ENCODE measurements at regions not wholly inside any gene's neighbourhood (a gene's known extent, or its start where the extent isn't known, plus 50 kb on each side); places are given as distances from the start of the nearest gene placed in this dataset.
"Not testable (repeated sequence)": the region's sequence is repeated elsewhere in the genome, so short reads cannot be mapped to it uniquely, and the experiment has no call there.

- no peak for DNase-seq
Observed at GRCh38 chr4:118589471-118590055, 95.6 kb upstream of the METTL14 start.

DNA sequence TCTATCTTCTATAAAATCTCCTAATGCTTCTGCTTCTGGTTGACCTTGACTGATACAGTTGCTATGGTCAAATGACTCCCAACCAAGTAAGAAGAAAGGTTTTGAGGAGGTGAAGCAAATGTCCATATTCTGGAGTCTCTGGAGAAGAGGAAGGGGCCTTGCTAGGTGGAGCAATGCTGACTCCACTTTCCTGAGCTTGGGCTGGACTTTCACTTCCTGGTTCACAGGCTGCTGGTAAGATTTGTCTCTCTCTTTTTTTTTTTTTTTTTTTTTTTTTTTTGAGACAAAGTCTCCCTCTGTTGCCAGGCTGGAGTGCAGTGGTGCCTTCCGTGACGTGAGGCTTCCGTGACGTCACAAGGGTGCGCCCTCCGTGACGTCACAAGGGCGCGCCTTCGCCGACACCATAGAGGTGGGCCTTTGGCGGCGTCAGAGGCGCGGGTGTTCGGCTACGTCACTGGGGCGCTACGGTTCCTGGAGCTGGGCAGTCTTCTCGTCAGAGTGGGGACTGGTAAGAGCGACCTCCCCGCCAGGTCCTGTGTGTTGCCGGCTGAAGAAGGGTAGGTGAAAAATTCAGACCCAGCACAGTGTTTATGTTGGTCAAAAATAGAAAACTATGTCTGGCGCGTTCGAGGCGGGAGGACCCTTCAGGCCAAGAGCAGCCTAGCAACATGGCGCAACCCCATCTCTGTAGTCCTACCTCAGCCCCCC is 93.7 kb upstream of the METTL14 start:
- DNase-seq = peak; percentile 98

DNA sequence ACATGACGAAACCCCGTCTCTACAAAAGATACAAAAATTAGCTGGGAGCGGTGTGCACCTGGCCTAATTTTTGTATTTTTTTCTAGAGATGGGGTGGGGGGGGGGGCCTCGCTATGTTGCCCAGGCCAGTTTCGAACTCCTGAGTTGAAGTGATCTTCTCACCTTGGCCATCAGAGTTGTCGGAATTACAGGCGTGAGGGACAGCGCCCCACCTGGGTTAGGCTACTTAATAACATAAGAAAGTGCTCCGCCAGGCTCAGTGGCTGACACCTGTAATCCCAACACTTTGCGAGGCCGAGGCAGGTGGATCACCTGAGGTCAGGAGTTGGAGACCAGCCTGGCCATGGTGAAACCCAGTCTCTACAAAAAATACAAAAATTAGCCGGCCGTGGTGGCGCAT is 92.9 kb upstream of the METTL14 start:
- DNase-seq = not testable (repeated sequence)

- not testable (repeated sequence) for DNase-seq
Observed at GRCh38 chr4:118595883-118596282, 89.3 kb upstream of the METTL14 start.

DNA sequence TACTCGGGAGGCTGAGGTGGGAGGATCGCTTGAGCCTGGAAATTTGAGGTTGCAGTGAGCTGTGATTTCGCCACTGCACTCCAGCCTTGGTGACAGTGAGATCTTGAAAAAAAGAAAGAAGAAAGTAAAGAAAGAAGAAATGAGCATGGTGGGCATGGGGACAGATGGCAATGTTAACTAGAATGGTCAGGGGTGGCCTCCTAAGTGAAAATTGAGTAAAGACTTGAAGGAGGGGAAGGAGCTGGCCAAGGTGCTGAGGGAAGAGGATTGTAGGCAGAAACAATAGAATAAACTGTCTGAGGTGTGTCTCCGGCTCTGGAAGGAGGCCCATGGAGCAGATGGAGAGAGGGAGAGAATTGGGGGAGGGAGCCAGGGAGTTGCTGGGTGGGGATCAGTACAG is 60.1 kb upstream of the METTL14 start:
- DNase-seq = not testable (repeated sequence)

DNA sequence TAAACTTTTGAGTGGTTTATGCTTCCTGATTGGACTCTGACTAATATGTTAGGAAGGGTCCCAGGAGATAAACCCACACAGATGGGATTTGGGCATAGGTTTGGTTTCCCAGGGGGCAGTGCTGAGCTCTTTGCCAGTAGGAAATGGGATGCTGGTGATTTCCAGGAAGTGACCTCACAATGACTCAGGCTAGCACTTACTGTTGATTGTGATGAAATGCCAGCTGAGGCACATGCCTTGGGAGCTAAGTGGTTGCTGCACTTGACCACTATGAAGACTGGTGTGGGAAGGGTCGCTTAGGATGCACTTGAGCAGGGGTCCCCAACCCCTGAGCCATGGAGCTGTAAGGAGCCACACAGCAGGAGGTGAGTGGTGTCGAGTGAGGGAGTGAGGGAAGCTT is 55.5 kb upstream of the METTL14 start:
- DNase-seq = not testable (repeated sequence)

DNA sequence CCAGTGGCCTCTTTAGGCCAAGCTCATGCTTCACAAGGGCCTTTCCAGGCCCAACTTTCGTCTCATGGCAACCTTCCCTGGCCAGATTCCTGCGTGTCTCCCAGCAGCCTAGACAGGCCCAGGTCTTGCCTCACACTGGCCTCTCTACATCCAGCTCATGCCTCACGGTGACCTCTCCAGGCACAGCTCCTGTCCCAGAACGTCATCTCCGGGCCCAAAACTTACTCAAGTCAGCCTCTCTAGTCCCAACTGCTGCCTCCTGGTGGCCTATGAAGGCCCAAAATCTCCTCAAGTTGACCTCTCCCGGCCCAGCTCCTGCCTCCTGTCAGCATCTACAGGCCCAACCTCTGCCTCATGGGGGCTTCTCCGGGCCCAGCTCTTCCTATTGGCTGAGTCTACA is 54.3 kb upstream of the METTL14 start:
- not testable (repeated sequence) for DNase-seq

GRCh38 chr4:118631321-118632050 is 53.7 kb upstream of the METTL14 start:
- DNase-seq = not testable (repeated sequence)

DNA sequence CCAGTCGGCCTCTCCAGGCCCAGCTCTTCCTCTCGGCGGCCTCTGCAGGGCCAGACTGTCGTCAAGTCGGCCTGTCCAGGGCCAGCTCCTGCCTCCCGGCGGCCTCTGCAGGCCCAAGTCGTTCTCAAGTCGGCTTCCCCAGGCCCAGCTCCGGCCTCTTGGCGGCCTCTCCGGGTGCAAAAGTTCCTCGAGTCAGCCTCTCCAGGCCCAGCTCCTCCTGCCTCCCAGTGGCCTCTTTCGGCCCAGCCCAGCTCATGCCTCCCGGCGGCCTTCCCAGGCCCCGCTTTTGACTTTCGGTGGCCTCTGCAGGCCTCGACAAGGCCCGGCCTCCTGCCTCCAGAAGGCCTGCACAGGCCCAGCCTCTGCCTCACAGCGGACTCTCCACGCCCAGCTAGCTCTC is 51.7 kb upstream of the METTL14 start:
- not testable (repeated sequence) for DNase-seq

DNA sequence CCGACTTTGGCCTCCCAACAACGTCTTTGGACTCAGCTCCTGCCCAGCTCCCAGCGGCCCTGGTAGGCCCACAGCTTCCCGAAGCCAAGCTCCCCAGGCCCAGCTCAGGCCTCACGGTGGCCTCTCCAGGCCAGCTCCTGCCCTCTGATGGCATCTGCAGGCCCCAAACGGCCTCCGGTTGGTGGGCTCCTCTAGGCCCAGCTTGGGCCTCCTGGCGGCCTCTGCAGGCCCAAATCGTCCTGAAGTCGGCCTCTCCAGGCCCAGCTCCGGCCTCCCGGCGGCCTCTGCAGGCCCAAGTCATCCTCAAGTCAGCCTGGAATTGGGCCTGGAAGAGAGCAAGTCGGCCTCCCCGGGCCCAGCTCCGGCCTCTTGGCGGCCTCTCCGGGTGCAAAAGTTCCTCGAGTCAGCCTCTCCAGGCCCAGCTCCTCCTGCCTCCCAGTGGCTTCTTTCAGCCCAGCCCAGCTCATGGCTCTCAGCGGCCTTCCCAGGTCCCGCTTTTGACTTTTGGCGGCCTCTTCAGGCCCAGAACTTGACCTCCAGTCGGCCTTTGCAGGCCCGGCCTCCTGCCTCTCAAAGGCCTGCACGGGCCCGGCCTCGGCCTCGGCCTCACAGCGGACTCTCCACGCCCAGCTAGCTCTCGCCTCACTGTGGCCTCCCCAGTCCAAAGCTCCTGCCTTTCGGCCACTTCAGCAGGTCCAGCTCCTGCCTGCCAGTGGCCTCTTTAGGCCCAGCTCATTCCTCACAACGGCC is 50.9 kb upstream of the METTL14 start:
- DNase-seq = not testable (repeated sequence)

All from CD4-positive, alpha-beta T cell treated with Interleukin-15 for 1 hour (primary cell).